SK-N-MC (cell line): ENCODE measurements at regions not wholly inside any gene's neighbourhood (a gene's known extent, or its start where the extent isn't known, plus 50 kb on each side); places are given as distances from the start of the nearest gene placed in this dataset.

Source experiments
- EZH2 ChIP-seq: fragments of 200-600 bp; sonication (generic); IDR thresholded peaks from one replicate; pipeline ENCODE4 v1.6.1; 2017; ENCODE audit warnings: antibody characterized with exemption
- POLR2AphosphoS5 ChIP-seq: IDR thresholded peaks from 2 replicates; pipeline ENCODE4 v1.6.1; 2012; ENCODE audit warnings: mild to moderate bottlenecking, low read depth, low read length, borderline replicate concordance

- TF ChIP-seq POLR2AphosphoS5 (no peak), EZH2 (no peak)
Observed at GRCh38 chrX:122246937-122247336, 937.1 kb upstream of the GRIA3 start.
